GM23338 (cell line): ENCODE measurements at regions not wholly inside any gene's neighbourhood (a gene's known extent, or its start where the extent isn't known, plus 50 kb on each side); places are given as distances from the start of the nearest gene placed in this dataset.

Experiments used
- JUNB ChIP-seq: IDR thresholded peaks from one replicate; pipeline ENCODE4 v1.6.1; 2016; ENCODE audit warnings: antibody characterized with exemption; ENCODE audit not compliant: unreplicated experiment
- POLR2AphosphoS5 ChIP-seq: IDR thresholded peaks from 2 replicates; pipeline ENCODE4 v1.6.1; 2016; ENCODE audit warnings: antibody characterized with exemption, low read depth
- TF ChIP-seq, protein P1 (sequence below), 2 experiments: fragments of 200-600 bp in 1 of 2; sonication (generic) in 1 of 2; conservative IDR thresholded peaks; 2 replicates each; pipeline versions ENCODE4 v1.5.1 to v1.6.1; 2016 to 2017; ENCODE audit warnings: antibody characterized with exemption in 2 of 2, low read depth in 2 of 2, mild to moderate bottlenecking in 2 of 2, moderate library complexity in 1 of 2

DNA sequence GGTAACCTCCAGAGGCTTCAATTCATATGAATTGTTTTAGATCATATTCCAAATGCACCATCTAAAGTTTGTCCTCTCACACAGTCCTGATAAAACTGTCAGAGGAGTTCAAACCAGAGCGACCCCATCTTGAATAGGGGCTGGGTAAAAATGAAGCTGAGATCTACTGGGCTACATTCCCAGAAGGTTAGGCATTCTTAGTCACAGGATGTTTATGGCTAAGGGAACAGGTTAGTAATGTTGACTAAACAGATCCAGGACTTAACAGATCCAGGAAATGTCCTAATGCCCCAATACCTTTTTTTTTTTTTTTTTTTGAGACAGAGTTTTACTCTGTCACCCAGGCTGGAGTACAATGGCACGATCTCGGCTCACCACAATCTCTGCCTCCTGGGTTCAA lies 192.6 kb upstream of the PRDM9 start:
- TF ChIP-seq, protein P1, sequence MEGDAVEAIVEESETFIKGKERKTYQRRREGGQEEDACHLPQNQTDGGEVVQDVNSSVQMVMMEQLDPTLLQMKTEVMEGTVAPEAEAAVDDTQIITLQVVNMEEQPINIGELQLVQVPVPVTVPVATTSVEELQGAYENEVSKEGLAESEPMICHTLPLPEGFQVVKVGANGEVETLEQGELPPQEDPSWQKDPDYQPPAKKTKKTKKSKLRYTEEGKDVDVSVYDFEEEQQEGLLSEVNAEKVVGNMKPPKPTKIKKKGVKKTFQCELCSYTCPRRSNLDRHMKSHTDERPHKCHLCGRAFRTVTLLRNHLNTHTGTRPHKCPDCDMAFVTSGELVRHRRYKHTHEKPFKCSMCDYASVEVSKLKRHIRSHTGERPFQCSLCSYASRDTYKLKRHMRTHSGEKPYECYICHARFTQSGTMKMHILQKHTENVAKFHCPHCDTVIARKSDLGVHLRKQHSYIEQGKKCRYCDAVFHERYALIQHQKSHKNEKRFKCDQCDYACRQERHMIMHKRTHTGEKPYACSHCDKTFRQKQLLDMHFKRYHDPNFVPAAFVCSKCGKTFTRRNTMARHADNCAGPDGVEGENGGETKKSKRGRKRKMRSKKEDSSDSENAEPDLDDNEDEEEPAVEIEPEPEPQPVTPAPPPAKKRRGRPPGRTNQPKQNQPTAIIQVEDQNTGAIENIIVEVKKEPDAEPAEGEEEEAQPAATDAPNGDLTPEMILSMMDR (conservative IDR thresholded peaks at IDR 0.05; ENCODE audit: low read depth in 2 of 2): no peak
- no peak for TF ChIP-seq POLR2AphosphoS5
- TF ChIP-seq JUNB: no peak
